HG03045 (cell line): ENCODE measurements at regions not wholly inside any gene's neighbourhood (a gene's known extent, or its start where the extent isn't known, plus 50 kb on each side); places are given as distances from the start of the nearest gene placed in this dataset.
A peak's percentile ranks its signal among the peaks of the same experiment; 100 is the strongest.

Source experiments
- ATAC-seq: cut with Tn5 transposase; IDR thresholded peaks from one replicate; pipeline ENCODE4 v1.9.1; 2021; ENCODE audit warnings: mild to moderate bottlenecking, moderate library complexity; ENCODE audit not compliant: unreplicated experiment

DNA sequence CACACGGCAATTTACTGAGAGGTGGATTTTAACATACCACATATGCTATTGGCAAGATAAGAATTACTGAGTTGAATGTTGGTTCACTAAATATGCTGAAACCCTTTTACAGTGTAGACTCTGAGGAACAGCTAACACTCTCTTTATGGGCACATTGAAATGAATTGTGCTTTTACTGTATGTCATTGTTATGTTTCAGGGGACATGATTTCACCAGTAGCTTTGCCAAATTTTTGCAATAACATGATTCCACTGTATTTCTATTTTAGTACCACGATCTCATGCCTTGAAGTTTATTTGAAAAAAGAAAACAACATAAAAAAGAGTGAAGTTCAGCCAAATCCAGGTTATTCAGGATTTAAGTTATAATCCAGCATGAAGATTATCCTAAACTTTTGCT, 188.5 kb downstream of the HLX start:
- ATAC-seq, result no peak

DNA sequence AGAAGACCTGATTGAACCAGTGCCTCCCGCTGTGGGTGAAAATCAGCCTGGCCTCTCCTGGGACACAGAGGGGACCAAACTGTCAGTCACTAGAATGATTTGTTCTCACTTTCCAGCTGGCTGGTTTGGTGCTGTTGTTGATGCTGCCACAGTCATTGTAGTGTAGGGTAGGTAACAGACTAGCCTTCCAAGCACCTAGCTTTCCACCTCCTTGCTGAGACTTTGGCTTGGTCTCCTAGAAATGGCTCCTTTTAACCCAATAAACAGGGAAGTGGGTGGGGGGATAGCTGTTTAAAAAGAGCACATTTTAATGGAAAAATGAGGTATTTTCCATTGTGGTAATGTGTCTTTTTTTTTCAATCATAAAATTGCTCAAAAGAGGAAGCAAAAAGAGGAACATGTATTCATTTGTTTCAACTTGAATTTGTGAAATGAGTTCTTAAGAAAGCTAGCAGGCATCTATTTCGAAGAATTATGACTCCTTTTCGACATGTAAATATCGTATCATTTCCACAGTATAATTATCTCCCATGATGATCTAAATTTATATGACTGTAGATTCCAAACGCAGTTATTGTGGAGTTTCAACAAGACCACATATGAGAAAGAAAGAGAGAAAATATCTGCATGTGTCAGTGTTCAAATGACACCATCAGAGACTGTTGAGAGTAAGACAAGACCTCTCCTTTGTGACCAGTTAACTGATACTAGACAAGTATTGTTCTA, 190.1 kb downstream of the HLX start:
- ATAC-seq, result peak; percentile 91

DNA sequence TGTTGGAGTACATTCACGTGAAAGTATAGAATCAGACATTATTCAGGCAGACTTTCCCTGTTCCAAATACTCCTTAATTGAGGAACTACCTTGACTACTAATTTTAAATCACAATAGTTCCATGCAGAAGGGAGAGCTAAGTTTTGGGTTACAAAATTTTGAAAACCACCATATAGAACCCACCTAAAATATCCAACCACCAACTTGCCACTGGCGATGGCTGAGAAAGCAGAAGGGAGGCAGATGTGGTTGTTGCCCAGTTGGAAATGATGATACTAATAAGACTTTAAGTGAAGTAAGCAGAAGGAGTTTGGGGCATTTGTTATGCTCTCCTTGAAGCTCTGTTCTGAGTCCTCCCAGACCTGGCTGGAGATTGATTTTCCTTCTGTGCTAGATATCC, 190.7 kb downstream of the HLX start:
- ATAC-seq, result no peak

DNA sequence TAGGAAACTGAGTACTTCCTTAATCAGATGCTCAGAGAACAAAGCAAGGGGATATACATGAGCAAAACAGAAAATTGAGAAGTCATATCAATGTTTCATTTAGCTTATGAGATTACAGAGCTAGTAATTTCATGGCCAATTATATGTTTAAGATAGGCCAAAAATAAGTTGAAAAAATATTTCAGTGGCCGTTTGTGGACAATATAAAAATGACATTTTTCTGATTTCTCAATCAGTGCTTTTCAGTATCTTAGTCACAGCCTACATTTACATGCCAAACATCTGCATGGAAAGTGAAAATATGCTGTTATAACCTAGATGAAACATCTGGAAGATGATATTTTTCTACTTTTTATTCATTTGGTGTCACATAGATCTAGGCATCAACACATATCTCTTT, 192.5 kb downstream of the HLX start:
- ATAC-seq, result no peak

DNA sequence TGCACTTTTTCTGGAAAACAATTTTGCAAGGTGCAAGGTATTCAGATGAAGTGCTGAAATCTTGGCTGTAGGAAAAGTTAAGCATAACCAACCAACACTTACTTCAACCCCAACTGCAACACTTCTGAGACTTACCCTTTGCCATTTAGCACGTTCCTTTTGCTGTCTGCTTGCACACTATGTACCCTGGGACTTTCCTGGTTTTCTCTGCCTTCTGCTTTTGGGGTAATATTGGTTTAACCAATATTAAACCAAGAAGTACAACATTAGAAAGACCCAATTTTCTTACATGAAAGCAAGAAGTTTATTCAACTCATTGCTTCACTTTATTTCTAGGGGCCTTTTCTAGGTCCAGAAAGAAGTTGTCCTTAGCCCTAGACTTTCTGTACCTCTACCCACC, 193.0 kb downstream of the HLX start:
- ATAC-seq, result no peak

DNA sequence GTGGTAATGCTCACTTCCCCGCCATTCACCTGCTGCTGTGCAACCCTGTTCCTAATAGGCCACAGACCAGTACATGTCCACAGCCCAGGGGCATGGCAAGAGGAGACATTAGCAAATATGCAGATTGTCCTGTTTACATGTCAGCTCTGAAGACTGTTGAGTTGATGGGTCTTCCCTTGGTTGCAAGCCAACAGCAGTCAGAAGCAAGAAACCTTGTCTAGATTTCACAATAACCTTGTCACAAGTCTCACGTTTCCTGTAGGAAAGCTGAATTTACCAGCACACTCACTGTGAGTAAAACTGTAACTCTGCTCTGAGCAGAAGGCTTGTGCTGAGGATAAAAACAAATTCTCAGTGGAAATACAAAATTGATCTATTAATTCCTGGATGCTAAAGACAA, 195.1 kb downstream of the HLX start:
- no peak for ATAC-seq

DNA sequence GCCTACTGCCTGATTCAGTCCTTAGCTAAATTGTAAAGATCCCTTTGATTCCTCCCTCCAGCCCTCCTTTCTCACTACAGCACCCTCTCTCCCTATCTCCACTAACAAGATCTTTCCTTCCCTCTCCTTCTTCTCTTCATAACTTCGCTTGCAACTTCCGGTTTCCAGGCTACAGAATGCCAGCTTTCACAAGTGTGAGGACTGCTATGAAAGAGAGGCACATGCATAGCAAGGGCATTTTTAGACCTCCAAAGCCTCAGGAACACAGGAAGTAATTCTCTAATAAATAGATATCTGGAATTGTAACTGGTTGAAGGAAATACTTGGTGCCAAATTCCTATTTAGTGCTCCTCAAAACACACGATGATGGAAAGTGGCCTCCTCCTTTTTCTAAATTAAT, 196.7 kb downstream of the HLX start:
- ATAC-seq, result no peak

DNA sequence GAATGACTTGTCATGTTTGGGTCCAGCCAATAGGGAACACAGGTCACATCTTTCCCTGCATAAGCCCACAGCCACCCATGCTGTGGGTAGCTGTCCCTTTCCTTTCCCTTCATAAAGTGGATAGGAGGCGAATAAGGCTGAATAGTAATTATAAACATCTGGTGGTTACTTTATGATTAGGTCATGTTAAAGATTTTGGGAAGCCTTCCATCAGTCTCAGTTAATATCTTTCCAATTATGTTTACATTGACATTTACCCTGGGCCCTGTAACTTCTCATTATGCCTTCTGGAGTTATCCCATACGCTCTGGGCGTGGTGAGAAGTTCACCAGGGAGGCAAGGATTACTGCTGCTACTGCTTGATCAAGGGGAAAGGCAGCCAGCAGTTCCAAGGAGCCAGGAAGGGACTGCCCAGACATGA, 197.2 kb downstream of the HLX start:
- ATAC-seq, result no peak

DNA sequence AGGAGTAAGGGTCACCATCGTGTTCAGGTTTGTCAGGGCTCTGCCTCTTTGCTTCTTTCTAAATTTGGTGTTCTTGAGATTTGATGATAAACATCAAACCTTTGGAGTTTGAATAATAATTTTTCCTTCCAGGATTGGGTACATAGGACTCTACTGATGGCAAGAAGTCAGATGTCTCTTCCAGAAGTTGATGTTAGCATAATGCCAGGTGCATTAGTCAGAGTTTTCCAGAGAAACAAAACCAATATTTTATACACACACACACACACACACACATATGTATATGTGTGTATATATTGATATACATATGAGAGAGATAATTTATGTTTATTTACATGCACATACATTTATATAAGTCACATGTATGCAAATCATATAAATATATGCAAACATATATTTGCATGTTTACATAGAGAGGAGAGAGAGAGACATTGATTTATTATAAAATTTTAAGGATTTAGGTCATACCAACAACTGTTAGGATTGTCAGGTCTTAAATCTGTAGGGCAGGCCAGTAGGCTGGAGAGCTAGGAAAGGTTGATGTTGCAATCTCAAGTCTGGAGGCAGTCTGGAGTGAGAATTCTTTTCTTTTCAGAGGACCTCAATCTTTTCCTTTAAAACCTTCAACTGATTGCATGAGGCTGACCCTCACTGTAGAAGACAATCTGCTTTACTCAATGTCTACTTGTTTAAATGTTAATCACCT, 199.2 kb downstream of the HLX start:
- ATAC-seq, result no peak

DNA sequence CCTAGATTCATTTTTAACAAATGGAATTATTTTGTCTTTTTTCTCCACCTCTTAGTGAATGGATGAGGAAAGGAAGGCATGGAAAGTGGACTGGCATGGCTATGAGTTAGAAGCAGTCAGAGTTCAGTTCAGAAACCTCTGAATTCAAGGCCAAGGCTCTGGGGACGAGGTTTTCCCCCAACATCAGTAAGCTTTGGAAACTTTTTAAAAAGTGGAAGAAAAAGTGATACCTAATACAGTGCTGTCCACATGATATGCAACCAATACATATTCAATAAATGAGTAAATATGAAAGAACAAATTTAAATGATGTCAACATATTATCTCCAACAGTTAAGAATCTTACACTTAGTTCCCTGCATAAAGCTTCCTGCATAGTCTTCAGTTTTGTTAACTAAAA, 204.7 kb downstream of the HLX start:
- ATAC-seq, result no peak

DNA sequence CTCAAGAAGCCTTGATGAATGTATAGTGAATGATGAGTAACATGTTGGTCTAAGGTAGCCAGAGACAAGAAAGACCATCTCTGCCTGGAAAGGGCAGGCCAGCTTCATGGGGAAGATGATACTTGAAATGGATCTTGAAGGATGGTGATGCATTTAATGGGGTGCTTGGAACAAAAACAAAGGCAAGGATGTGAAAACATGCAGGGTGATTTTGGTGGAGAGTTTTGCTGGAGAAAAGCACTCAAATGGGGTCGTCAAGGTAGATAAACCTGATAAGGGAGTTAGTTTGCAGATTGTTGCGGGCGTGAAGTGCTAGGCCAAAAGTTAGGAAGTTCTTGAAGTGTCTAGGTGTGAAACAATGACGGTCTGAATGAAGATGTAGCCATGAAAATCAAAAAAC, 205.4 kb downstream of the HLX start:
- ATAC-seq, result no peak

DNA sequence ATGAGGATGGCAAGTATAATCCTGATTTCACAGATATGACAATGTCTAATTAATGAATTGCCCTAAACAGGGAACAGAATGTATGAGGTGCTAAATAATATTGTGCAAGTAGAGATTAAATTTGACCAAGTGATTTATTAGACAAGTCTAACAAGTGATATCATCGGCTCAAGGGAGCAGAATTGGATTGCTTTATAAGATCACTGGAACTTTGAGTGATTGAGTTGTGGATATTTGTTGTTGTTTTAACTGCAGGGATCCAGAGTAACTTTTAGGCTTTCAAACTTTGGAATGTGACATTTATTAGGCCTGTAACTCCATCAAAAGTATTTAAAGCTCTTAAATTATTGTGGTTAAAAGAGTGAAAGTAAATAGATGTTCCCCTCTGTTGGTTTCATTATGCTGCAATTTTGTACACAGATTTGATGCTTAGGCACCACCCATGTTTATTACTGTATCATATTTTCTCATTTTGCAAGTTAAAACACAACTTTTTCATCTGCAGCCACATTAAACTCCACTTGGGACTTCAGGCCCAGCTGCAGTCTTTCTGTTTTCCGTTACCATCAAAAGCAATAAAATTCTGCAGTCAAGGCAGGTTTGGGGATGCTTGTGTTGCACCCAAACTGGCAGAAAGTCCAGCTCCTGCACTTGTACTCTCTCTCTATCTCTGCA, 206.6 kb downstream of the HLX start:
- ATAC-seq, result no peak

DNA sequence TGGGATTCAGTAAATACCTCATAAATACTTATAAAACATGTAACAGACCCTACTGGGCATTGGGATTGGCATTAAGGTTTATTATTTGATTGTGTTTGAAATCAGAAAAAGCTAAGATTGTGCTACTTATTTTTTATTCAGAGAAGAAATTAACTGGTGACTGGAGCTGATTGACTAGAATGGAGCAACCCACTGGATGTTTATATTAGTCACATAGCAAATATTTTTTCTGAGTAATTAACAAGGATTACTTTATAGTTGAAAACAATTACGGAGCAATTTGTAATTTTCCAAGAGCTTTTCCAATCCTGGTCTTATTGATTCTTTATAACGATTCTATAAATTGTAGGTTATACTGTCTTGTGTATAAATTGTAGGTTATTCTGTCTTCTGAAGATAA, 208.7 kb downstream of the HLX start:
- ATAC-seq, result no peak

DNA sequence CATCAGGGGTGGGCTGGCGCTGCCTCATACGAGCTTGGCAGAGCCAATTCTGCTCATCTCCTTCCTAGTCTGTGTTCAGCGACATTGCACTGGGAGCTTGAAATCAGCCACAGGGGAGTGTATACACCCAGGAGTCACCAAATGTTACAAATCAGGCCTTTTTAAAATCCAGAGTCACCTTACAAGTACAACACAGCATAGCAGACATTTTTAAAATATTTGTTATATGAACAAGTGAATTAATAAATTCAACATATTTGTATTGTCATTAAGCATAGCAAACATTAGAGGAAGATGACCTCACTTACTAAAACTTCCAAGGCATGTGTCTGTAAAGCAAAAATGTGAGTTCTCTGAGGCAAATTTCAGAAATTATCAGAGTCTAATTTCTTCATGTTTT, 210.0 kb downstream of the HLX start:
- ATAC-seq, result no peak

DNA sequence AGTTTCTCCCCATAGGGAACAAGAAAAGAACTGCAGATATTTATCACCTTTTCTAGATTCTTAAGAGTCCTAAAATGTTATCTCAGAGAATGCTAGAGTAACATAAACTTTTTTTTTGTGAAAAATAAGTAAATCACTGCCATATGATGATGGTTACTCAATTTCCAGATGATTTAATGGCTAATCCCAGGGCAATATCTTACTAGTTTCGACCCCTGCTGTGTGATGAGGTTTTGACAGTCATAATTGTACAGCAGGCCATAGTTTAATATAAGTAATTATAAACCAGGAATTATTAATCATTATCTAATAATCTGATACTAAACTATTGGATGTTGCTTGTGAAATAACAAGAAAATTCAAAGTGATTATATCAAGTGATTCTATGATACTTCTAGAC, 210.6 kb downstream of the HLX start:
- no peak for ATAC-seq

DNA sequence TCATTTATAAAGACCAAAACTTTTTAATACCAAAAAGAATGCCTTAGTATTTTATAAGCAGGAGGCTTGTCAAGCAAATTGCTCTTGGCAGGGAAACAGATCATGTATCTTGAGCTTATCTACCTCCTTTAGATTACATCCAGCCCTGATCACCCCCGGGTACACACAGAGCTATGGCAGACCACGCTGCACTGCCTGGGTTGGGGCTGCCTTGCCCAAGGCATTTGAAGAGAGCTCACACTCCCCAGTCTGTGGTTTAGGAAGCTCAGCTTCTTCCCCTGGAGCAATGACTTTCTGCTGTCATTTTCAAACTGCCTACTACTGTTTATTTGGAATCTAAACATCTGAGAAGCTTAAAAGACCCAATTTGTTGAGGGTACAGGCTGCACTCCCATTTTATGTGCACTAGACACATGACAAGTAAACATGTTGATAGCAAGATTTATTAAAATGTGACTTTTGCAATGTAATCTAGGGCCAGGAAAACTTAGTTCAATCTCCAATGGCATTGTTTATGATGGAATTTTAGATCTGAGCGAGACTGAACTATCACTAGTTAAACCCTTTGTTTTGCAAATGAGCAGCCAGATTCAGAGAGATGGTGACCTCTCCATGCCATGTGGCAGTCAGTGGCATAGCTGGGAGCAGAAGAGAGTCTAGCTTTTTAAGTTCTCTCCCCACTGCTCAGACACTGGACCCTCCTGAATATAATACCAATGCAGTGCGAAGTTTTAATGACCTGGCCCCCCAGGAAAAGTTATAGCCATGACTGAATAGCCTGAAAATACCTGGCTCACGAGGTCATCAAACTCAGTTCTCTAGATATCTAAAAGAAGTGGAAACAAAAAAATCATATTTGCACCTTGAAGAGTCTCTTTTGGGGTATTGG, 214.9 kb downstream of the HLX start:
- ATAC-seq, result no peak

DNA sequence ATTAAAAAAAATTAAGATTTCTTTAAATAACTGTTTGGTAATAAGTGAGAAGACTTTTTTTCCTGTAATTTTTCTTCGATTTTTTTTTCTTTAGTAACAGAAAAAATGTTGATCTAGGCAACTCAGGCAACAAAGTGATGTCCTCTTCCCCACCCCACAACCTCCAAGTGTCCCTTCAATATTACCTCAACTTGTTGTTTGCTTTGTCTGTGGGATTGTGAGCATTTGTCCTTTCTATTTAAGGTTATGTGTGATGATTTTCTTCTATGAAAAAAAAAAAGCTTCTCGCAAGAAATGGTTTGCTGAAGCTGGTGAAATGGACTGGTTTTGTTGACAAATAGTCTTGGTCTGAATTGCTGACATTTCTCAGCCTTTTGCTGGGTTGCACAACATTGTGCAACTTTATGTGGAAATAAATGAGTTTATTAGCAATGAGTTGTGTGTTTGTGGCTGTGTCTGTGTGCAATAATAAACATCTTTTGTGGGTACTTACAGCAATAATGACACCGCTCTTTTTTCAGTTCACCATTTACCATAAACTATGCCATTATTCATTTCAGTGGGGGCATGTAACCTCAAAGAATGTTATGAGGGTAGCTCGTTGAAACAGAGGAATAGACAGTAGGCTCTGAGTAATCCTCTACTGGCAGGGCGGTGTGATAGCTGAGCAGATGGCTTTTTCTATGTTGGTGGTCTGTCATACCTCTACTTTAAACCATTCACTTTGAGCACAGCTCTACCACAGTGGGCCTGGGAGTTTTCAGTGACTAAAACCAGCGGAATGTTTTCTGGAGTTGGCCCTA, 218.4 kb downstream of the HLX start:
- ATAC-seq, result no peak

DNA sequence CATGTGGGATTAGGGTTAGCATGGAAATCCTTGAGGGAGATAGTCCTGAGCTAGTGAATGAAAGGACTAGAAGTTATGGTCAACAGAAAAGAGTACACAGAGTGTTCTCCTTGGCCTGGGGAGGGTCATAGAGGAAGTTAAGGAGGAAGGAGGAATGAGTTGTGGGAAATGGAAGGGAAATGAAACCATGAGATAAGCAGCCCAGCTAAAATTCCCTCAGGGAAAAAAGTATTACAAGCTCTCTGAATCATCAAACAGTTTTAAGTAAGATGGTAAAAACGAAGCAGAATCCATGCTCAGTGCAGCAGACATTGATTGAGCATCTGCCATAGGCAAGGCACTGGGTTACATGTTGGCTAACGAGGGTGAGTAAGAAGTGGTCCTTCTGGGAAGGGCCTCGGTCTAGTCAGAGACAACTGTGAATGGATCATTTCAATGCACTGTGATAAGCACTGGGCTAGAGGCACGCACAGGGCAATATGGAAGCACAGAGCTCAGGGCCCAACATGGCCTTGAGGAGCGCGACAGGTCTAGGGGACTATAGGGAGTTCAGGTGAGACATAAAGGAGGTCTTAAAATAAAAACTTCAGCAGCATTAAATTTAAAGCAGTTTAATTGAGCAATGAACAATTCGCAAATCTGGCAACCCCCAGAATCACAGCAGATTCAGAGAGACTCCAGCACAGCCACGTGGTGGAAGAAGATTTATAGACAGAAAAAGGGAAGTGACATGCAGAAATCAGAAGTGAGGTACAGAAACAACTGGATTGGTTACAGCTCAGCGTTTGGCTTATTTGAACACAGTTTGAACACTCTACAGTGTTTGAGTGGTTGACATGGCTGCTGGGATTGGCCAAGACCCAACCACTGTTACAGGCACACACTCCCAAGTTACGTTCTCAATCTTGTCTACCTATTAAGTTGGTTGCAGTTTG, 219.5 kb downstream of the HLX start:
- no peak for ATAC-seq
